Colonic mucosa (tissue), 4 donors: ENCODE measurements at regions not wholly inside any gene's neighbourhood (a gene's known extent, or its start where the extent isn't known, plus 50 kb on each side); places are given as distances from the start of the nearest gene placed in this dataset.

Experiments
- DNase-seq: peaks from one replicate; pipeline ENCODE4 v3.0.0-alpha.2; 2020
- H3K27ac ChIP-seq: fragments of 200-600 bp; one replicate; pipeline ENCODE4 v1.8.0; 2021
- H3K27me3 ChIP-seq: fragments of 200-600 bp; one replicate; pipeline ENCODE4 v1.8.0; 2021
- H3K36me3 ChIP-seq: fragments of 200-600 bp; one replicate; pipeline ENCODE4 v1.8.0; 2021
- H3K4me1 ChIP-seq: fragments of 200-600 bp; one replicate; pipeline ENCODE4 v1.8.0; 2021; ENCODE audit warnings: mild to moderate bottlenecking
- H3K4me3 ChIP-seq: fragments of 200-600 bp; one replicate; pipeline ENCODE4 v1.8.0; 2021
- H3K9ac ChIP-seq, 2 donors: one replicate each; pipeline ENCODE4 v1.7.0; 2013; ENCODE audit warnings: control low read depth in 2 of 2, low read depth in 2 of 2, low read length in 2 of 2
- H3K9me3 ChIP-seq: fragments of 200-600 bp; one replicate; pipeline ENCODE4 v1.8.0; 2021
- intact Hi-C: fragments of 100-400 bp; cut with DNase I; formaldehyde crosslinking; loops from one replicate; pipeline ENCODE4 v1.14.1; 2022
- TF ChIP-seq, protein P1 (sequence below): fragments of 200-600 bp; IDR thresholded peaks from one replicate; pipeline ENCODE4 v1.8.0; 2022; ENCODE audit warnings: antibody characterized with exemption, mild to moderate bottlenecking
- donor health status: healthy.
- donor health status: DM: no; HTN: no; CAD: no.
- donor health status: DM: no; HTN: no; CAD: no.

DNA sequence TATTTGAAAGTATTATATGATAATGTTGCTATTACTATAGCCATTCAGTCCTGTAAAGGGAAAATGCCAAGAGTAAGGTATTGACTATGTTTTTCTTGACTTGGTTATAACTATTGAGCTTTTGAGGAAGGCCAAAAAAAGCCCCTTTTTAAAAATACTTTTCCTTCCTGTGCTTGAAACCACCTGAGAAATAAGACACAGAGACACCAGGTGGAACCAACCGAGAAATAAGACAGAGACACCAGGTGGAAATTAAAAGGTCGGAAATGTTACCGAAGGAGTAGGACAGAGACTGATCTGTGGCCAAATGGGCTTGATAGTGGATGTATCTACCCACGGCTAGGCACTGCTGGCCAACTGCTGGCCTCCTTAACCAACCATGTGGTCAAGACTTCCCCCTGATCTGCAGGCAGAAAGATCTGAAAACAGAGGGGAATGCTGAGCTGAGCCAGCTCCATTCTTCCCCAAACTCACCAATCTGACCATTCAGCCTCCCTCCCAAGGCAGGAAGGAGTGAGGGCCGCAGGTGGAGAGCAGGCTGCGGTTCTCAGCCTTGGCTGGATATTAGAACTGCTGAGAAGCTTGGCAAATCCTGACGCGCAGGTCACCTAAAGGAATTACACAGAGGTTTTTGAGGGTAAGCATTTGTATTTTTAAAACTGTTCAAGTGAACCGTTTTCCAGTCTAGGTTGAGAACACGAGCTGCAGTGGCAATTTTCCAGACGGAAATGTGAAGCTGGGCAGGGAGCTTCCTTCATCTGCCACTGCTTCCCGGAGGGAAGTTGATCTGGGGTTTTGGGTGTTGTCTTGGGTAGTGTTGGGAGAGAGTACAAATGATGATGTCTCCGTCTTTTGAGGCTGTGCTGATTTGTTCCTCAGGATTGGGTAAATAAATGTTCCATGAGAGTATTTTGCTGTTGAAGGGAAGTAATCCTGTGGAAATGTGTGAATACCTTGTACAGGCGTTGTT, 121.7 kb upstream of the EXOC2 start:
- Histone ChIP-seq H3K27ac (no peak overlapping the region), H3K27me3 (no peaks in the 10 kb centered on the region)

DNA sequence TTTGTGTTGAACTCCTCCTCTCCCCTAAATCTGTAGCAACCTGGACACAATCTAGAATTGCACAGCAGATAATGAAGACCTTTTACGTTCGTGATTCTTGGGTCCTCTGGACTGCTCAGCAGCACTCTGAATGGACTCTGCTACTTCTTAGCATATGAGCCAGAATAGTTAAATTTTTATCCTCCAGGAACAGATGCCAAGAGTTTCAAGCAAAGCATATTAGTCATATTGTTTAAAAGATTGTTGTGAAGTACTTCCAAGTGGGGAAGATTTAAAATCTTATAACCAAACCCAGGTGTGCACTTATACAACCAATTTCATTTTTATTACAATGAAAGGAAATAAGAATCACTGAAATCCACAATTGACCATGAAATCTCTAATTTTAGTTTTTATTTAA, 118.9 kb upstream of the EXOC2 start:
- TF ChIP-seq, protein P1, sequence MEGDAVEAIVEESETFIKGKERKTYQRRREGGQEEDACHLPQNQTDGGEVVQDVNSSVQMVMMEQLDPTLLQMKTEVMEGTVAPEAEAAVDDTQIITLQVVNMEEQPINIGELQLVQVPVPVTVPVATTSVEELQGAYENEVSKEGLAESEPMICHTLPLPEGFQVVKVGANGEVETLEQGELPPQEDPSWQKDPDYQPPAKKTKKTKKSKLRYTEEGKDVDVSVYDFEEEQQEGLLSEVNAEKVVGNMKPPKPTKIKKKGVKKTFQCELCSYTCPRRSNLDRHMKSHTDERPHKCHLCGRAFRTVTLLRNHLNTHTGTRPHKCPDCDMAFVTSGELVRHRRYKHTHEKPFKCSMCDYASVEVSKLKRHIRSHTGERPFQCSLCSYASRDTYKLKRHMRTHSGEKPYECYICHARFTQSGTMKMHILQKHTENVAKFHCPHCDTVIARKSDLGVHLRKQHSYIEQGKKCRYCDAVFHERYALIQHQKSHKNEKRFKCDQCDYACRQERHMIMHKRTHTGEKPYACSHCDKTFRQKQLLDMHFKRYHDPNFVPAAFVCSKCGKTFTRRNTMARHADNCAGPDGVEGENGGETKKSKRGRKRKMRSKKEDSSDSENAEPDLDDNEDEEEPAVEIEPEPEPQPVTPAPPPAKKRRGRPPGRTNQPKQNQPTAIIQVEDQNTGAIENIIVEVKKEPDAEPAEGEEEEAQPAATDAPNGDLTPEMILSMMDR, result no peak
- H3K27ac ChIP-seq, result no peak overlapping the region
- no peak overlapping the region for H3K4me3 ChIP-seq
- H3K9ac ChIP-seq, result no peak overlapping the region
- no peaks in the 10 kb centered on the region for H3K27me3 ChIP-seq
- H3K36me3 ChIP-seq, result no peaks in the 10 kb centered on the region
- no peak for DNase-seq
- H3K9me3 ChIP-seq, result no peaks in the 10 kb centered on the region
- no peaks in the 10 kb centered on the region for H3K4me1 ChIP-seq
- intact Hi-C loops, result no loop called here

More for the DNA sequence above, 121.7 kb upstream of the EXOC2 start:
- no peak overlapping the region for H3K4me3 ChIP-seq
- no peaks in the 10 kb centered on the region for H3K9me3 ChIP-seq
- TF ChIP-seq, protein P1, result no peak
- H3K4me1 ChIP-seq, result no peaks in the 10 kb centered on the region
- no peak for DNase-seq
- no peaks in the 10 kb centered on the region for H3K36me3 ChIP-seq
- intact Hi-C loops, result no loop called here
- no peak overlapping the region for H3K9ac ChIP-seq

DNA sequence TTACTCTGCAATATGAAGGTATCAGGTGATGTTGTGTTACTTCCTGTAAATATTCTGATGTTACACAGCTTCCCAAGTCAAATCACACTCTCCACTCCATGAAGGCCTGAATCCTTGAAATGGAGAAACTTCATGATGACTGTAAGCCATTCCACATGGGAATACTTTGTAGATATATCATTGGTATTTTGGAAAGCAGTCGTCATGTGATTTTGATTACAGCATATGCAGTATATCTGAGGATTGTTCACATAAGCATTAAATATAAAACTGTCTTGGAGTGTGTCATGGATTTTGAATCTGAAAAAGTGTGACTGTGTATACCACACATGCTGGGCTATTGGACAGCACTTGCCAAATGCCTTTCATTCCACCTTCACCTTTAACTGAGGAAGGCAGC, 118.3 kb upstream of the EXOC2 start:
- no peaks in the 10 kb centered on the region for H3K4me1 ChIP-seq
- H3K4me3 ChIP-seq, result no peak overlapping the region
- H3K9me3 ChIP-seq, result no peaks in the 10 kb centered on the region
- intact Hi-C loops, result no loop called here
- H3K36me3 ChIP-seq, result no peaks in the 10 kb centered on the region
- H3K27me3 ChIP-seq, result no peaks in the 10 kb centered on the region
- H3K9ac ChIP-seq, result no peak overlapping the region
- no peak for DNase-seq
- TF ChIP-seq, protein P1, result no peak
- no peak overlapping the region for H3K27ac ChIP-seq

DNA sequence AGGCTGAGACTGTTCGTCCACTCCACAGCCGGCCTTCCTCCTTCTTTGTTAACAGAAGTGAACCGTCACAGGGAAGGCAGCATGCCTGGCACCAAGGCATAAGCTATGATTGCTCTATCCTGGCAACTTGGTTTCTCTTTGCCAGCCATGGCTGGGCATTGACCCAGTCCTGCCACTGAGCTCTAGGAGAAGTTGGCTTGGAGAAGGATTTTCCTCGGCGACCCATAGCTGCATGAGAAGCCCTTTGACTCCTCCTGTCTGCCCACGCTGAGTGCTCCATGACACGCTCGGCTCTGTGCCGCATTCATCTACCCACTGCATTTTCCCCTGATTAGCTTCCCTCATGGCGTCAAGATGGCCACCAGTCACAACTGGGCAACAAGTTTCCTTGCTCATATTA, 111.8 kb upstream of the EXOC2 start:
- no peak for DNase-seq
- H3K9me3 ChIP-seq, result no peaks in the 10 kb centered on the region
- H3K27me3 ChIP-seq, result no peaks in the 10 kb centered on the region
- TF ChIP-seq, protein P1, result no peak
- H3K9ac ChIP-seq, result no peak overlapping the region
- no peak overlapping the region for H3K4me3 ChIP-seq
- intact Hi-C loops, result no loop called here
- no peaks in the 10 kb centered on the region for H3K36me3 ChIP-seq
- H3K27ac ChIP-seq, result no peak overlapping the region
- H3K4me1 ChIP-seq, result no peaks in the 10 kb centered on the region

DNA sequence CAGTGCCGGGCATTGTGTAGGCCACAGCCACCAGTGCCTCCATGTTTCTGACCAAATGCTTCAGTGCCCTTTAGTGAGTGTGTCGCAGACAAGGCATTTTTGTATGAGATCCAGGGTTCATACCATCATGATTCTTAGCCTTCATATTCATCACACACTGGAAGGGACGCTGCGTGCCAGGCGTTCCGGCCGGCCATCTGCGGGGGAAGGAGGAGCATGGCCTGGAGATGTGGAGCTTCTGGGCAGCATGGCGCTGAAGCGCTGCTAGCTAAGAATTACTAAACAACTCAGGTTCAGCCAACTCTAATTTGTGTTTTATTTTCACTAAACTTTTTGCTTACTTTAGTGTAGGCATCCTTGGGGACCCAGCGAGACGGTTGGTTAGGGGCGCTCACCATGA, 111.4 kb upstream of the EXOC2 start:
- no peak overlapping the region for H3K27ac ChIP-seq
- H3K9me3 ChIP-seq, result no peaks in the 10 kb centered on the region
- no peaks in the 10 kb centered on the region for H3K4me1 ChIP-seq
- TF ChIP-seq, protein P1, result no peak
- no peak overlapping the region for H3K9ac ChIP-seq
- DNase-seq, result no peak
- H3K4me3 ChIP-seq, result no peak overlapping the region
- intact Hi-C loops, result no loop called here
- H3K27me3 ChIP-seq, result no peaks in the 10 kb centered on the region
- H3K36me3 ChIP-seq, result no peaks in the 10 kb centered on the region
